K562 (cell line): ENCODE measurements at regions not wholly inside any gene's neighbourhood (a gene's known extent, or its start where the extent isn't known, plus 50 kb on each side); places are given as distances from the start of the nearest gene placed in this dataset.

Experiments
- ATAC-seq: fragments of 200-7000 bp; cut with Tn5 transposase; 3 replicates; pipeline ENCODE4 v1.9.1; 2020; ENCODE audit warnings: moderate library complexity
- BruUV-seq: library from RNA; stranded (reverse); fragments of 400-500 nt; replicated peaks from 2 replicates; lab custom pipeline; 2021; lab: Mats Ljungman, UMichigan
- CTCF ChIA-PET: fragments of 300-600 bp; formaldehyde crosslinking; extraction: SDS; loops from one replicate; lab custom pipeline; 2021; ENCODE audit warnings: low intra/inter-chr PET ratio; lab: Yijun Ruan, JAX
- POLR2A ChIA-PET: fragments of 300-600, 350-650 bp; sonication (Branson Sonifier 250); formaldehyde crosslinking; extraction: SDS; loops from one replicate; lab custom pipeline; 2021; ENCODE audit warnings: antibody characterized with exemption, inconsistent platforms; lab: Yijun Ruan, JAX
- DNase-seq, 4 experiments: peaks; one replicate each; pipeline versions ENCODE4 v3.0.0 to v3.0.0-alpha.2; 2011 to 2018; ENCODE audit warnings: low spot score in 3 of 4, mixed read lengths in 3 of 4; ENCODE audit errors: extremely low read depth in 1 of 4
- FAIRE-seq: peaks from 2 replicates; lab custom pipeline; 2011; peaks lifted over from hg19 to GRCh38; lab: Jason Lieb, UNC
- H2AFZ ChIP-seq: 2 replicates; pipeline ENCODE4 v1.6.0; 2011; ENCODE audit warnings: low read depth, low read length, control low read depth, inconsistent platforms
- H3K27ac ChIP-seq: fragments of 200-600 bp; 3 replicates; pipeline ENCODE4 v1.8.0; 2011; ENCODE audit warnings: low read depth, mild to moderate bottlenecking, control low read depth, inconsistent platforms, low read length, moderate library complexity, mixed read lengths; ENCODE audit errors: extremely low read depth
- H3K27me3 ChIP-seq, 2 experiments: fragments of 300-600 bp in 1 of 2; 2 replicates in 1 of 2; 3 replicates in 1 of 2; pipeline versions ENCODE4 v1.6.0 to v1.8.0; 2011; ENCODE audit warnings: inconsistent platforms in 2 of 2, low read length in 2 of 2, mild to moderate bottlenecking in 1 of 2, mixed read lengths in 1 of 2, moderate library complexity in 1 of 2; ENCODE audit not compliant: control insufficient read depth in 2 of 2, insufficient read depth in 2 of 2
- H3K36me3 ChIP-seq: fragments of 300-600 bp; 3 replicates; pipeline ENCODE4 v1.8.0; 2011; ENCODE audit warnings: mild to moderate bottlenecking, low read length, inconsistent platforms; ENCODE audit not compliant: control insufficient read depth, insufficient read depth
- H3K4me1 ChIP-seq, 2 experiments: fragments of 200-600 bp in 1 of 2; replicated peaks in 1 of 2; 2 replicates in 1 of 2; 3 replicates in 1 of 2; pipeline versions ENCODE4 v1.5.1 to v1.8.0; 2011; ENCODE audit warnings: inconsistent platforms in 2 of 2, low read length in 2 of 2, mild to moderate bottlenecking in 1 of 2, mixed read lengths in 1 of 2, moderate library complexity in 1 of 2; ENCODE audit not compliant: control insufficient read depth in 2 of 2, insufficient read depth in 2 of 2
- H3K4me2 ChIP-seq: 2 replicates; pipeline ENCODE4 v1.6.1; 2011; ENCODE audit warnings: low read length, control low read depth, inconsistent platforms, mixed read lengths; ENCODE audit not compliant: insufficient read depth
- H3K4me3 ChIP-seq: fragments of 200-600 bp; sonication (generic), shearing (Covaris generic); 2 replicates; pipeline ENCODE4 v1.5.1; 2016; ENCODE audit warnings: control low read depth, inconsistent platforms
- H3K79me2 ChIP-seq: fragments of 200-600 bp; 3 replicates; pipeline ENCODE4 v1.8.0; 2011; ENCODE audit warnings: low read length, inconsistent platforms; ENCODE audit not compliant: control insufficient read depth, insufficient read depth
- H3K9ac ChIP-seq, 2 experiments: 2 replicates each; pipeline versions ENCODE4 v1.6.0 to v1.6.1; 2011; ENCODE audit warnings: low read depth in 2 of 2, low read length in 2 of 2, control low read depth in 1 of 2, inconsistent platforms in 1 of 2, mild to moderate bottlenecking in 1 of 2, mixed read lengths in 1 of 2; ENCODE audit not compliant: insufficient read depth in 1 of 2
- H3K9me1 ChIP-seq: one replicate; pipeline ENCODE4 v1.6.0; 2011; ENCODE audit warnings: inconsistent platforms, mild to moderate bottlenecking, low read length, moderate library complexity; ENCODE audit not compliant: control insufficient read depth, insufficient read depth
- H3K9me3 ChIP-seq: replicated peaks from 2 replicates; pipeline ENCODE4 v1.5.1; 2011; ENCODE audit warnings: low read depth, low read length, inconsistent platforms; ENCODE audit not compliant: control insufficient read depth, insufficient read depth
- H4K20me1 ChIP-seq: replicated peaks from 2 replicates; pipeline ENCODE4 v1.6.1; 2011; ENCODE audit warnings: low read length, inconsistent platforms, mixed read lengths; ENCODE audit not compliant: control insufficient read depth, insufficient read depth
- ETS2 ChIP-seq: IDR thresholded peaks from 2 replicates; pipeline ENCODE4 v1.6.1; 2016; ENCODE audit warnings: borderline replicate concordance, missing genetic modification characterization, mild to moderate bottlenecking, moderate library complexity, missing compliant biosample characterization; ENCODE audit not compliant: poor library complexity, severe bottlenecking
- GTF2B ChIP-seq: IDR thresholded peaks from 2 replicates; pipeline ENCODE4 v1.6.1; 2011; ENCODE audit not compliant: insufficient read length; ENCODE audit errors: extremely low read depth
- MCM7 ChIP-seq, 2 experiments: fragments of 450-650 bp; IDR thresholded peaks; 2 replicates each; pipeline ENCODE4 v1.6.1; 2016 to 2018
- MEF2D ChIP-seq: conservative IDR thresholded peaks from 2 replicates; pipeline ENCODE4 v1.6.1; 2016; ENCODE audit warnings: low read depth, missing genetic modification characterization, missing compliant biosample characterization
- NR3C1 ChIP-seq: sonication (generic); formaldehyde crosslinking; IDR thresholded peaks from 2 replicates; pipeline ENCODE4 v1.8.1; 2022; ENCODE audit warnings: missing genetic modification reagents
- TFE3 ChIP-seq: fragments of 450-650 bp; formaldehyde crosslinking; IDR thresholded peaks from 2 replicates; pipeline ENCODE4 v1.4.0; 2020; ENCODE audit warnings: mild to moderate bottlenecking, mixed read lengths
- XRCC3 ChIP-seq: fragments of 450-650 bp; IDR thresholded peaks from 2 replicates; pipeline ENCODE4 v1.6.1; 2017; ENCODE audit warnings: mild to moderate bottlenecking, moderate library complexity
- ZBTB17 ChIP-seq: fragments of 450-650 bp; formaldehyde crosslinking; IDR thresholded peaks from 2 replicates; pipeline ENCODE4 v1.4.0; 2020; ENCODE audit warnings: mild to moderate bottlenecking
- ZC3H8 ChIP-seq: fragments of 450-650 bp; IDR thresholded peaks from 2 replicates; pipeline ENCODE4 v1.6.1; 2017
- ZNF124 ChIP-seq: sonication (generic); formaldehyde crosslinking; IDR thresholded peaks from 2 replicates; pipeline ENCODE4 v1.8.1; 2022; ENCODE audit warnings: missing genetic modification reagents
- WGBS: fragments of 100-300 bp; shearing (Covaris generic); methylation state at CpG from one replicate; pipeline ENCODE4 v1.1.6; 2016; ENCODE audit warnings: low coverage, mixed read lengths; ENCODE audit not compliant: insufficient coverage; ENCODE audit errors: missing lambda C conversion rate; 5-methylcytosine and 5-hydroxymethylcytosine counted together
- in situ Hi-C: fragments of 300-500 bp; cut with MboI; formaldehyde crosslinking; loops from 4 replicates; pipeline ENCODE4 v1.15.0; 2018; ENCODE audit warnings: inconsistent platforms, mixed read lengths
- intact Hi-C: fragments of 100-400 bp; cut with micrococcal nuclease; formaldehyde crosslinking; loops from 2 replicates; pipeline ENCODE4 v1.14.2; 2022

GRCh38 chr12:97016163-97016562, 109.1 kb downstream of the NEDD1 start:
- ATAC-seq: no peak
- Histone ChIP-seq H3K36me3 (no peaks in the 10 kb centered on the region), H3K4me2 (no peak overlapping the region), H3K4me1 (no peaks in the 10 kb centered on the region), H2AFZ (no peak overlapping the region), H3K9ac (no peak overlapping the region), H3K27me3 (no peaks in the 10 kb centered on the region), H4K20me1 (no peaks in the 10 kb centered on the region), H3K79me2 (no peaks in the 10 kb centered on the region), H3K9me3 (no peaks in the 10 kb centered on the region), H3K4me3 (no peak overlapping the region), H3K27ac (no peak overlapping the region), H3K9me1 (no peaks in the 10 kb centered on the region)
- in situ Hi-C loops (no loop called here), intact Hi-C loops (no loop called here)
- no peak for DNase-seq
- no peak for TF ChIP-seq ZNF124 (CRISPR knock-in tag)
- no peak for TF ChIP-seq ZBTB17 (CRISPR knock-in tag)
- no peak for TF ChIP-seq NR3C1
- TF ChIP-seq XRCC3: no peak
- no peak for TF ChIP-seq MCM7 (IDR thresholded peaks at IDR 0.05)
- TF ChIP-seq GTF2B: no peak
- no peak for TF ChIP-seq TFE3 (CRISPR knock-in tag)
- TF ChIP-seq ZC3H8: no peak
- no peak for TF ChIP-seq ETS2 (tag)
- no peak for TF ChIP-seq MEF2D (tag)
- BruUV-seq: no TSS peak
- ChIA-PET CTCF (no interaction called here), POLR2A (no interaction called here)
- 0% methylated on average over 1 of the region's 1 CpG for WGBS
- FAIRE-seq: no peak
